HepG2 (cell line): ENCODE measurements at regions not wholly inside any gene's neighbourhood (a gene's known extent, or its start where the extent isn't known, plus 50 kb on each side); places are given as distances from the start of the nearest gene placed in this dataset.

Source experiments
- ATAC-seq: fragments of 200-7000 bp; cut with Tn5 transposase; 3 replicates; pipeline ENCODE4 v1.9.1; 2020; ENCODE audit warnings: mild to moderate bottlenecking, moderate library complexity
- BruUV-seq: library from RNA; stranded (reverse); fragments of 400-500 nt; replicated peaks from 2 replicates; lab custom pipeline; 2021; lab: Mats Ljungman, UMichigan
- CTCF ChIA-PET: fragments of 300-600 bp; formaldehyde crosslinking; extraction: SDS; loops from one replicate; lab custom pipeline; 2021; ENCODE audit warnings: low total read pairs, inconsistent platforms, low intra/inter-chr PET ratio; lab: Yijun Ruan, JAX
- POLR2A ChIA-PET: fragments of 350-600 bp; sonication (Branson Sonifier 250); formaldehyde crosslinking; loops from one replicate; lab custom pipeline; 2020; ENCODE audit warnings: antibody characterized with exemption, inconsistent platforms; lab: Yijun Ruan, JAX
- DNase-seq: peaks from one replicate; pipeline ENCODE4 v3.0.0-alpha.2; 2015; ENCODE audit warnings: low spot score
- FAIRE-seq: peaks from 3 replicates; lab custom pipeline; 2011; peaks lifted over from hg19 to GRCh38; lab: Jason Lieb, UNC
- H2AFZ ChIP-seq: one replicate; pipeline ENCODE4 v1.6.1; 2011; ENCODE audit warnings: low read length, inconsistent platforms
- H3K27ac ChIP-seq: fragments of 300-600 bp; 3 replicates; pipeline ENCODE4 v1.8.0; 2011; ENCODE audit warnings: mixed run types, mild to moderate bottlenecking, mixed read lengths, low read length, inconsistent platforms; ENCODE audit not compliant: insufficient read depth; ENCODE audit errors: extremely low read length
- H3K27me3 ChIP-seq, 2 experiments: fragments of 200-600 bp in 1 of 2; 2 replicates in 1 of 2; 3 replicates in 1 of 2; pipeline versions ENCODE4 v1.6.0 to v1.8.0; 2011; ENCODE audit warnings: low read length in 2 of 2, mild to moderate bottlenecking in 2 of 2, moderate library complexity in 2 of 2, inconsistent platforms in 1 of 2; ENCODE audit not compliant: insufficient read depth in 2 of 2, control insufficient read depth in 1 of 2
- H3K36me3 ChIP-seq, 2 experiments: fragments of 200-600 bp in 1 of 2; replicated peaks in 1 of 2; 2 replicates in 1 of 2; 3 replicates in 1 of 2; pipeline versions ENCODE4 v1.5.1 to v1.8.0; 2011; ENCODE audit warnings: low read length in 2 of 2, inconsistent platforms in 1 of 2; ENCODE audit not compliant: insufficient read depth in 2 of 2, control insufficient read depth in 1 of 2
- H3K4me1 ChIP-seq: 2 replicates; pipeline ENCODE4 v1.5.1; 2012; ENCODE audit warnings: low read length, inconsistent platforms; ENCODE audit not compliant: insufficient read depth
- H3K4me2 ChIP-seq: 2 replicates; pipeline ENCODE4 v1.6.0; 2011; ENCODE audit warnings: low read depth, low read length, inconsistent platforms
- H3K4me3 ChIP-seq, 3 experiments: fragments of 200-600 bp in 1 of 3; sonication (generic), shearing (Covaris generic) in 1 of 3; replicated peaks in 1 of 3; 2 replicates each; pipeline ENCODE4 v1.5.1; 2011 to 2016; ENCODE audit warnings: low read length in 3 of 3, inconsistent platforms in 2 of 3, low read depth in 2 of 3, mild to moderate bottlenecking in 2 of 3, control low read depth in 1 of 3, mixed read lengths in 1 of 3; ENCODE audit not compliant: insufficient read depth in 1 of 3
- H3K79me2 ChIP-seq: one replicate; pipeline ENCODE4 v1.6.1; 2011; ENCODE audit warnings: low read length, inconsistent platforms; ENCODE audit not compliant: insufficient read depth
- H3K9ac ChIP-seq: 2 replicates; pipeline ENCODE4 v1.6.0; 2011; ENCODE audit warnings: mild to moderate bottlenecking, low read depth, low read length, inconsistent platforms; ENCODE audit not compliant: insufficient read depth
- H3K9me3 ChIP-seq: 2 replicates; pipeline ENCODE4 v1.5.1; 2012; ENCODE audit warnings: mild to moderate bottlenecking, low read length
- H4K20me1 ChIP-seq: 2 replicates; pipeline ENCODE4 v1.6.0; 2011; ENCODE audit warnings: inconsistent platforms, mild to moderate bottlenecking, low read length, moderate library complexity; ENCODE audit not compliant: insufficient read depth
- CBX1 ChIP-seq: IDR thresholded peaks from one replicate; pipeline ENCODE4 v1.6.1; 2016; ENCODE audit warnings: antibody characterized with exemption, low read depth
- CENPBD1 ChIP-seq: sonication (generic); formaldehyde crosslinking; IDR thresholded peaks from 2 replicates; pipeline ENCODE4 v1.8.0; 2022; ENCODE audit warnings: missing genetic modification reagents, low read depth, mild to moderate bottlenecking, borderline replicate concordance
- DDIT3 ChIP-seq: sonication (generic); formaldehyde crosslinking; IDR thresholded peaks from 2 replicates; pipeline ENCODE4 v1.4.0; 2020; ENCODE audit warnings: mild to moderate bottlenecking, missing genetic modification reagents
- DZIP1 ChIP-seq: sonication (generic); formaldehyde crosslinking; IDR thresholded peaks from 2 replicates; pipeline ENCODE4 v1.5.0; 2020; ENCODE audit warnings: mild to moderate bottlenecking, missing genetic modification reagents
- EED ChIP-seq: sonication (generic); formaldehyde crosslinking; IDR thresholded peaks from 2 replicates; pipeline ENCODE4 v1.5.0; 2020; ENCODE audit warnings: mild to moderate bottlenecking, missing genetic modification reagents
- FOXA3 ChIP-seq: IDR thresholded peaks from 2 replicates; pipeline ENCODE4 v1.6.1; 2016; ENCODE audit warnings: missing genetic modification reagents, missing compliant biosample characterization
- FOXK2 ChIP-seq: fragments of 450-650 bp; IDR thresholded peaks from 2 replicates; pipeline ENCODE4 v1.6.1; 2016
- GMEB2 ChIP-seq: IDR thresholded peaks from 2 replicates; pipeline ENCODE4 v1.6.1; 2016; ENCODE audit warnings: missing biosample characterization, missing genetic modification reagents, low read depth
- JUNB ChIP-seq: sonication (generic); formaldehyde crosslinking; IDR thresholded peaks from 2 replicates; pipeline ENCODE4 v1.8.0; 2022; ENCODE audit warnings: missing genetic modification reagents, mild to moderate bottlenecking, borderline replicate concordance
- NFAT5 ChIP-seq: sonication (generic); formaldehyde crosslinking; IDR thresholded peaks from 2 replicates; pipeline ENCODE4 v1.4.0; 2020; ENCODE audit warnings: missing genetic modification reagents
- SALL1 ChIP-seq: sonication (generic); formaldehyde crosslinking; IDR thresholded peaks from 2 replicates; pipeline ENCODE4 v1.8.0; 2022; ENCODE audit warnings: mild to moderate bottlenecking, missing genetic modification reagents
- TARDBP ChIP-seq: sonication (generic); formaldehyde crosslinking; IDR thresholded peaks from 2 replicates; pipeline ENCODE4 v1.8.0; 2022; ENCODE audit warnings: mild to moderate bottlenecking, missing genetic modification reagents
- THAP11 ChIP-seq: IDR thresholded peaks from 2 replicates; pipeline ENCODE4 v1.6.1; 2016; ENCODE audit warnings: missing biosample characterization, missing genetic modification reagents
- ZNF589 ChIP-seq: sonication (generic); formaldehyde crosslinking; conservative IDR thresholded peaks from 2 replicates; pipeline ENCODE4 v1.8.0; 2022; ENCODE audit warnings: mild to moderate bottlenecking, moderate library complexity, missing genetic modification reagents
- ZNF605 ChIP-seq: sonication (generic); formaldehyde crosslinking; IDR thresholded peaks from 2 replicates; pipeline ENCODE4 v1.8.0; 2022; ENCODE audit warnings: mild to moderate bottlenecking, missing genetic modification reagents
- WGBS: methylation state at CpG from one replicate; pipeline ENCODE4 v1.1.6; 2017; ENCODE audit warnings: low lambda C conversion rate; 5-methylcytosine and 5-hydroxymethylcytosine counted together
- in situ Hi-C: cut with HindIII; loops from 2 replicates; pipeline ENCODE4 v1.10.0; 2017; ENCODE audit warnings: low pct_unique_long_range_greater_than_20kb; ENCODE audit not compliant: extremely low pct_ligation_motif_present
- intact Hi-C: fragments of 100-400 bp; cut with micrococcal nuclease; formaldehyde crosslinking; loops from one replicate; pipeline ENCODE4 v1.10.0; 2022; ENCODE audit not compliant: unreplicated experiment

GRCh38 chr7:25770235-25770634 lies 381.8 kb upstream of the NFE2L3 start (continued):
- TF ChIP-seq NFAT5, result no peak
- no peak for TF ChIP-seq DZIP1 (CRISPR knock-in tag)
- TF ChIP-seq ZNF589 (CRISPR knock-in tag), result no peak
- no peak for TF ChIP-seq EED (CRISPR knock-in tag)
- TF ChIP-seq, all 625 proteins: peak for 0

GRCh38 chr7:25770670-25771069 lies 381.3 kb upstream of the NFE2L3 start:
- H3K36me3 ChIP-seq, result no peaks in the 10 kb centered on the region
- DNase-seq (no peak), ATAC-seq (no peak), FAIRE-seq (no peak)
- no peak overlapping the region for H2AFZ ChIP-seq
- H3K9ac ChIP-seq, result no peak overlapping the region
- intact Hi-C loops (no loop called here), in situ Hi-C loops (no loop called here)
- no peak overlapping the region for H3K4me3 ChIP-seq
- no peaks in the 10 kb centered on the region for H3K79me2 ChIP-seq
- H3K4me1 ChIP-seq, result no peaks in the 10 kb centered on the region
- no peak overlapping the region for H3K27ac ChIP-seq
- ChIA-PET POLR2A (no interaction called here), CTCF (no interaction called here)
- H3K27me3 ChIP-seq, result 0 out of 5 replicates have a peak, but pooled peaks cover 0 to 3% of the 10 kb centered on the region in 2 experiments
- H3K4me2 ChIP-seq, result no peak overlapping the region
- BruUV-seq, result no TSS peak
- 50% methylated on average over 3 of the region's 3 CpGs for WGBS
- H3K9me3 ChIP-seq, result no peaks in the 10 kb centered on the region
- no peaks in the 10 kb centered on the region for H4K20me1 ChIP-seq
- TF ChIP-seq FOXA3, result no peak
- no peak for TF ChIP-seq ZNF605
- no peak for TF ChIP-seq TARDBP
- TF ChIP-seq FOXK2, result no peak
- TF ChIP-seq CBX1, result no peak
- TF ChIP-seq GMEB2 (CRISPR knock-in tag), result no peak
- TF ChIP-seq DDIT3 (CRISPR knock-in tag), result no peak
- TF ChIP-seq THAP11 (CRISPR knock-in tag), result no peak
- TF ChIP-seq CENPBD1, result no peak
- TF ChIP-seq SALL1 (CRISPR knock-in tag), result no peak
- TF ChIP-seq JUNB, result no peak
